AG08396 (cell line): ENCODE measurements at regions not wholly inside any gene's neighbourhood (a gene's known extent, or its start where the extent isn't known, plus 50 kb on each side); places are given as distances from the start of the nearest gene placed in this dataset.

Source experiments
- DNase-seq: peaks from one replicate; pipeline ENCODE4 v3.0.0; 2012; ENCODE audit warnings: low spot score, mixed read lengths

GRCh38 chr9:94159069-94159939 lies 75.0 kb downstream of the PTPDC1 start:
- no peak for DNase-seq

GRCh38 chr9:94160594-94161501 lies 76.6 kb downstream of the PTPDC1 start:
- DNase-seq, result no peak

GRCh38 chr9:94161673-94162072 lies 77.4 kb downstream of the PTPDC1 start:
- DNase-seq, result no peak

- no peak for DNase-seq
Measured at GRCh38 chr9:94164806-94165549, 80.7 kb downstream of the PTPDC1 start.

- DNase-seq, result peak; percentile 98
Measured at GRCh38 chr9:94165592-94166235, 81.5 kb downstream of the PTPDC1 start.

- DNase-seq, result peak; percentile 94
Measured at GRCh38 chr9:94166236-94166975, 82.1 kb downstream of the PTPDC1 start.

GRCh38 chr9:94166976-94167346 lies 82.7 kb downstream of the PTPDC1 start:
- no peak for DNase-seq

- no peak for DNase-seq
Measured at GRCh38 chr9:94167376-94167890, 83.2 kb downstream of the PTPDC1 start.

GRCh38 chr9:94168203-94169000 lies 84.1 kb downstream of the PTPDC1 start:
- DNase-seq, result no peak

GRCh38 chr9:94169968-94170367 lies 85.7 kb downstream of the PTPDC1 start:
- no peak for DNase-seq

- DNase-seq, result no peak
Measured at GRCh38 chr9:94173632-94174031, 85.5 kb upstream of the ZNF169 start.

- no peak for DNase-seq
Measured at GRCh38 chr9:94174164-94174563, 84.9 kb upstream of the ZNF169 start.

- no peak for DNase-seq
Measured at GRCh38 chr9:94175669-94176068, 83.4 kb upstream of the ZNF169 start.

- DNase-seq, result no peak
Measured at GRCh38 chr9:94176608-94177007, 82.5 kb upstream of the ZNF169 start.

GRCh38 chr9:94178927-94179326 lies 80.2 kb upstream of the ZNF169 start:
- DNase-seq, result no peak

- DNase-seq, result no peak
Measured at GRCh38 chr9:94181408-94182181, 77.5 kb upstream of the ZNF169 start.

GRCh38 chr9:94182532-94182931 lies 76.6 kb upstream of the ZNF169 start:
- DNase-seq, result no peak

- no peak for DNase-seq
Measured at GRCh38 chr9:94183240-94183999, 75.7 kb upstream of the ZNF169 start.
